ENCODE measurements at regions not wholly inside any gene's neighbourhood (a gene's known extent, or its start where the extent isn't known, plus 50 kb on each side); places are given as distances from the start of the nearest gene placed in this dataset.

GRCh38 chr12:74119811-74120362 is 417.7 kb upstream of the ATXN7L3B start:
- H3K27me3 ChIP-seq (ENCODE audit: control insufficient read depth, insufficient read depth, low read length) = no peaks in the 10 kb centered on the region
- H3K4me3 ChIP-seq (ENCODE audit: low read depth, low read length) = no peak overlapping the region
- CTCF ChIA-PET = no interaction called here
- TF ChIP-seq CTCF (IDR thresholded peaks at IDR 0.05; ENCODE audit: low read depth, low read length) = no peak
- POLR2A ChIA-PET = no interaction called here
- no peak for DNase-seq (ENCODE audit: low read depth, low spot score)
- H3K27ac ChIP-seq (ENCODE audit: low read depth, low read length) = no peak overlapping the region
- peaks cover 5% of the 10 kb centered on the region; the same call in 1 of the 2 replicates for H3K9me3 ChIP-seq (ENCODE audit: control insufficient read depth, insufficient read depth, low read length)

- Histone ChIP-seq H3K9me3 (ENCODE audit: control insufficient read depth, insufficient read depth, low read length) (peaks cover 8% of the 10 kb centered on the region; the same call in 1 of the 2 replicates), H3K27me3 (ENCODE audit: control insufficient read depth, insufficient read depth, low read length) (no peaks in the 10 kb centered on the region), H3K27ac (ENCODE audit: low read depth, low read length) (no peak overlapping the region), H3K4me3 (ENCODE audit: low read depth, low read length) (no peak overlapping the region)
- DNase-seq (ENCODE audit: low read depth, low spot score) = no peak
- ChIA-PET CTCF (no interaction called here), POLR2A (no interaction called here)
- no peak for TF ChIP-seq CTCF (IDR thresholded peaks at IDR 0.05; ENCODE audit: low read depth, low read length)
Observed at GRCh38 chr12:74120644-74121043, 417.0 kb upstream of the ATXN7L3B start.

GRCh38 chr12:74129702-74130101 is 407.9 kb upstream of the ATXN7L3B start:
- CTCF ChIA-PET = interaction anchor here (0.6 kb wide), 1 partner anchor 25 kb away, joined by 3 read pairs; no protein-coding TSS in a partner anchor
- DNase-seq (ENCODE audit: low read depth, low spot score) = no peak
- Histone ChIP-seq H3K27ac (ENCODE audit: low read depth, low read length) (no peak overlapping the region), H3K4me3 (ENCODE audit: low read depth, low read length) (no peak overlapping the region), H3K27me3 (ENCODE audit: control insufficient read depth, insufficient read depth, low read length) (no peaks in the 10 kb centered on the region), H3K9me3 (ENCODE audit: control insufficient read depth, insufficient read depth, low read length) (peaks cover 3% of the 10 kb centered on the region)
- POLR2A ChIA-PET = no interaction called here
- TF ChIP-seq CTCF (IDR thresholded peaks at IDR 0.05; ENCODE audit: low read depth, low read length) = no peak

GRCh38 chr12:74144396-74144795 is 393.2 kb upstream of the ATXN7L3B start:
- ChIA-PET CTCF (no interaction called here), POLR2A (no interaction called here)
- Histone ChIP-seq H3K27me3 (ENCODE audit: control insufficient read depth, insufficient read depth, low read length) (no peaks in the 10 kb centered on the region), H3K4me3 (ENCODE audit: low read depth, low read length) (no peak overlapping the region), H3K27ac (ENCODE audit: low read depth, low read length) (no peak overlapping the region), H3K9me3 (ENCODE audit: control insufficient read depth, insufficient read depth, low read length) (no peaks in the 10 kb centered on the region; the same call in 1 of the 2 replicates)
- no peak for DNase-seq (ENCODE audit: low read depth, low spot score)
- TF ChIP-seq CTCF (IDR thresholded peaks at IDR 0.05; ENCODE audit: low read depth, low read length) = no peak

- H3K4me3 ChIP-seq (ENCODE audit: low read depth, low read length) = no peak overlapping the region
- DNase-seq (ENCODE audit: low read depth, low spot score) = no peak
- no peak for TF ChIP-seq CTCF (IDR thresholded peaks at IDR 0.05; ENCODE audit: low read depth, low read length)
- ChIA-PET CTCF (no interaction called here), POLR2A (no interaction called here)
- no peaks in the 10 kb centered on the region; the same call in 1 of the 2 replicates for H3K9me3 ChIP-seq (ENCODE audit: control insufficient read depth, insufficient read depth, low read length)
- no peak overlapping the region for H3K27ac ChIP-seq (ENCODE audit: low read depth, low read length)
- no peaks in the 10 kb centered on the region for H3K27me3 ChIP-seq (ENCODE audit: control insufficient read depth, insufficient read depth, low read length)
Observed at GRCh38 chr12:74145328-74145727, 392.3 kb upstream of the ATXN7L3B start.

Measured in AG04450 (cell line).